Glomerular visceral epithelial cell (primary cell): ENCODE measurements at regions not wholly inside any gene's neighbourhood (a gene's known extent, or its start where the extent isn't known, plus 50 kb on each side); places are given as distances from the start of the nearest gene placed in this dataset.
"Not testable (repeated sequence)": the region's sequence is repeated elsewhere in the genome, so short reads cannot be mapped to it uniquely, and the experiment has no call there.

Experiments
- DNase-seq: peaks from one replicate; pipeline ENCODE4 v3.0.0-alpha.2; 2016; ENCODE audit errors: extremely low spot score

GRCh38 chr2:16203691-16204090 is 263.3 kb downstream of the MYCN start:
- no peak for DNase-seq

DNA sequence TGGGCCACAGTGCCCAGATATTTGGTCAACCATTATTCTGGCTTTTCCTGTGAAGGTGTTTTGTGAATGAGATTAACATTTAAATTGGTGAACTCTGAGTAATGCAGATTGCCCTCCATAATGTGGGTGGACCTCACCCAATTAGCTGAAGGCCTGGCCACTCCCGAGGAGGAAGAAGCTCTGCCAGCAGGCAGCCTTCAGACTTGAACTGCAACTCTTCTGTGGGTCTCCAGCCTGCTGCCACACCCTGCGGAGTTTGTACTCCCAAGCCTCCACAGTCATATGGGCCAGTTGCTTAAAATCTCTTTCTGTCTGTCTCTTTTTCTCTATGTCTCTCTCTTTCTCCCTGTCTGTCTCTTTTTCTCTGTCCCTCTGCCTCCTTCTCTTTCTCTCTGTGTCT is 262.7 kb downstream of the MYCN start:
- no peak for DNase-seq

GRCh38 chr2:16202266-16203020 is 262.1 kb downstream of the MYCN start:
- no peak for DNase-seq

- DNase-seq, result no peak
These were observed 261.5 kb downstream of the MYCN start for GRCh38 chr2:16201848-16202247.

DNA sequence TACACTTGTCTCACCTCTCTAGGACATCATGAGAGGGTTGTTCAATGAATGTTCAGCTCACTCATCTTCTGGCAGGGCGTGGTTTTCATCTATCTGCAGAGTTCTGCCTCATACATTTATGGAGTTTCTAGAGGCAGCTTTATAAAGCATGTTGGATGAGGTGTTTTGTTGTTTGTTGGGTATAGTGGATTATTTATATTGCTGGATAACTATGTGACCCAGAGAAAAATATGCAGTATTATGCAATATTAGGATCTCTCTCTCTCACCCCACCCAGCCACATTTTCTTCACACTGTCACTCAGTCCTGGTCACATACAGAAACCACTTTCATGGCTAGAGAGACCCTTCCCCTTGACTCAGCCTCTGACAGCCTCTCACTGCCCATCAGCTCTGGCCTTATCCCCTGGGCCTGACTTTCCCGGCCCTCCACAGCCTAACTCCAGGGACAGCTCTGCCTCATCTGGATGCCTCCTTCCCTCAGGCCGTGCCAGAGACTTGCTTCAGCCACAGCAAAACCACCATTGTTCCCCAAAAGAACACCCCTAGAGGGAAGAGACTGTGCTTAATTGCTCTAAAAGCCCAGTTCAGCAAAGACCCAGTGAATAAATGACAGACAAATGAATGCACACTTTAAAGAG is 260.3 kb downstream of the MYCN start:
- DNase-seq, result no peak

GRCh38 chr2:16199882-16200553 is 259.7 kb downstream of the MYCN start:
- DNase-seq, result no peak

GRCh38 chr2:16199241-16199640 is 258.9 kb downstream of the MYCN start:
- not testable (repeated sequence) for DNase-seq

DNA sequence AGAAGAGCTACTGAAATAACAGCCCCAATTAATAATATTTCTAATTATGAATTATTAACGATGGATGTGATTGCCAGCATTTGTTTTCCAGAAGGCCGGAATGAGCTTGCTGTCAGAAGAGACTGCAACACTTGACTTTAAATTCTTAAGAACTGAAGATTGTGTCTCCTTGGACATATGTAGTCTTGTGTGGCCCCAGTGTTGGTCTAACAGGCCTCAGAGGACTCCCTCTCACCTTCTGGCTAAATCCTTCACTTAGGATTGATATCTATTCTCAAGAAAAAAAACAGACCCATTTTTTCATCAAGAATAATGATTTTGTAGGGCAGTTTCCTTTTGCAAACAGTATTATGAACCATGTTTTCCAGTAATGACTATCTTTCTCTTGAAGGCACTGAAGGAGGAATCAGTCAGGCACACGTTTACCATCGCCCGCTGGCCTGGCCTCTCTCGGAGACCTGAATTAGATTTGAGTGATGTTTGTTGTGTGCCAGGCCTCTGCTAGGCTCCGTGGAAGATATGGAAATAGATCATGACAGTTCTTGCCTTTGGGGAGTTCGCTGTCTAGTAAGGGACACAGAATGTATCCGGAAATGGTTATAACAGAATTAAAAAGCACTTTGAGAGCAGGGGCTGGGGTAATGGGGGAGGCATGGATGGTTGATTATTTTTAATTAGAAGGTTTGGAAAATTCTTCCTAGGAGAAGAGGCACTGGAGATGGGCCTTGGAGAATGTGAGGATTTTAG is 258.0 kb downstream of the MYCN start:
- DNase-seq, result no peak

DNA sequence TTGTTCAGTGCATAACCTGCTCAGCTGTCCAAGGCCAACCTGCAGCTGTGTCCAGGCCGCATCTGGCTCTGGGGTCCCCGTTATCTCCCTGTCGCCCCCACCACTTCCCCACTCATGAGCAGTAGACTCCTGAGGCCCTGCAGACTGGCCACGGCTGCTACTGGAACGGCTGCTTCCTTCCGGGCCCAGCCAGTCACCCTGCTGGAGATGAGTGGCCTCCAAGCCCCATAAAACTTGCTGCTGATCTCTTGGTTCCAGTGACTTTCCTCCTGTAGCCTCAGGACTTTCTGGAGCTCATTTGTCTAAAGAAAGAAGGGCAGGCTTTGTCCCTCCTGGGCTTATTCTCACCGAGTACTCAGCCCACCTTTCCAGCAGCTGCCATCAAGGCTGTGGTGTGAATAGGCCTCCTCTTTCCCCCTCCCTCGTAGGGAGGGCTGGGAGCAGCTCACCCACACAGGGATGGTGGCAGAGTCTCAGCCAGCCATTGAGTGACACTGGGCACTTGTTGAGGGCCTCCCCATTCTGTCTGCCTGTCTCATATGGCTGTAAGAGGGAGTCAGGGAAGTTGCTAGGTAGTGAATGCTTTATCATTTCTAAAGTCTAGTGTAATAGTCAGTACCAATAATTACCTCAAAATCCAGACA is 257.3 kb downstream of the MYCN start:
- no peak for DNase-seq

- no peak for DNase-seq
These were observed 256.5 kb downstream of the MYCN start for GRCh38 chr2:16196687-16197503.

GRCh38 chr2:16195681-16196070 is 255.3 kb downstream of the MYCN start:
- no peak for DNase-seq

GRCh38 chr2:16194931-16195680 is 254.8 kb downstream of the MYCN start:
- no peak for DNase-seq

DNA sequence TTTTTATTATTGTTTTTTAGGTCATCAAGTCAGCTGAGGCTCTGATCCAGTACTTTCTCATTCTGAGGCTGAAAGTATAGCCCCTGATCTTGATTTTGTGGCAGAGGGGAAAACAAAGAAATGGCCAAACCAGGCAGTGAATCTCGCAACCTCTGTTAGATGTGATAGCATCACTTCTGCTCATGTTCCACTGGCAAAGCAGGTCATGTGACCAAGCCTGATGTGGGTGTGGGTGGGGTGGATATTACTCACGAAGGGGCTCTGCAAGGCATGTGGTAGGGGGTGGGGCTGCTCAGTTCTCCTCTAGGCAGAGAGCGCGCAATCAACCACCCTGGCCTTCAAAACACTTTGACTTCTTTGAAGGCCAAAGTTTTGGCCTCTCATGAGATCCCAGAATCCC is 254.2 kb downstream of the MYCN start:
- DNase-seq, result no peak

DNA sequence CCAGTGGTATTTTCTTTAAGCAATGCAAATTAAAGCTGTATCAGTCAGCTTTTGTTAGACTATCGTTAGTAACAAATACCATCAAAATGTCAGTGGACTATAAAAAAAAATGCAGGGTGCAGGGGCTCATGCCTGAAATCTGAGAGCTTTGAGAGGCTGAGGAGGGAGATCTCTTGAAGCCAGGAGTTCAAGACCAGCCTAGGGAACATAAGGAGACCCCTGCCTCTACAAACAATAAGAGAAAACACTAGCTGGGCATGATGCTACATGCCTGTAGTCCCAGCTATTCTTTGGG is 253.7 kb downstream of the MYCN start:
- DNase-seq, result no peak

DNA sequence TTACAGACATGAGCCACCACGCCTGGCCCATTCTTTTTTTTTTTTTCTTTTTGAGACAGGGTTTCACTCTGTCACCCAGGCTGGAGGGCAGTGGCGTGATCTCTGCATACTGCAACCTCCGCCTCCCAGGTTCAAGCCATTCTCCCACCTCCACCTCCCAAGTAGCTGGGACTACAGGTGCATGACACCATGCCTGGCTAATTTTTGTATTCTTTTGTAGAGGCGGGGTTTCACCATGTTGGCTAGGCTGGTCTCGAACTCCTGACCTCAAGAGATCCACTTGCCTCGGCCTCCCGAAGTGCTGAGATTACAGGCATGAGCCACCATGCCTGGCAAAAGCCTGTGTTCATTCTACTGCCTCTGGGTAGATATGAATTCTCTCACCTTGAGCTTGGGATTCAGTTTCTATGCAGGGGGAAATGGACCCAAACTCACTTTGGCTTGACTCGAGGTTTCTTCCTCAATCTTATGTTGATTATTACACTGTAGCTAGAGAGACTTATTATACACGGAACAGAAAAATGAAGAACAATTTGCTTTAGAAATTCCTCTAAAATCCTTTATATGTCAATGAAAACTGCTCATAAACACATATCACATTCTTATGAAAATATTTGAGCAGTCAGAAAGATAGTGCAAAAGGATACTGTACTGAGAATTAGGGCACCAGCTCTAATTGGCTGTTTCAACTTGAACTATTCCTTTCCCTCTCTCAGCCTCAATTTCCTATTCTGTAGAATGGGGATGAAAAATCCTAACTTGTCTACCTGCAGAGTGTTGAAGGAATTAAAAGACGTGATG is 252.3 kb downstream of the MYCN start:
- no peak for DNase-seq

- no peak for DNase-seq
These were observed 251.3 kb downstream of the MYCN start for GRCh38 chr2:16191431-16192200.

DNA sequence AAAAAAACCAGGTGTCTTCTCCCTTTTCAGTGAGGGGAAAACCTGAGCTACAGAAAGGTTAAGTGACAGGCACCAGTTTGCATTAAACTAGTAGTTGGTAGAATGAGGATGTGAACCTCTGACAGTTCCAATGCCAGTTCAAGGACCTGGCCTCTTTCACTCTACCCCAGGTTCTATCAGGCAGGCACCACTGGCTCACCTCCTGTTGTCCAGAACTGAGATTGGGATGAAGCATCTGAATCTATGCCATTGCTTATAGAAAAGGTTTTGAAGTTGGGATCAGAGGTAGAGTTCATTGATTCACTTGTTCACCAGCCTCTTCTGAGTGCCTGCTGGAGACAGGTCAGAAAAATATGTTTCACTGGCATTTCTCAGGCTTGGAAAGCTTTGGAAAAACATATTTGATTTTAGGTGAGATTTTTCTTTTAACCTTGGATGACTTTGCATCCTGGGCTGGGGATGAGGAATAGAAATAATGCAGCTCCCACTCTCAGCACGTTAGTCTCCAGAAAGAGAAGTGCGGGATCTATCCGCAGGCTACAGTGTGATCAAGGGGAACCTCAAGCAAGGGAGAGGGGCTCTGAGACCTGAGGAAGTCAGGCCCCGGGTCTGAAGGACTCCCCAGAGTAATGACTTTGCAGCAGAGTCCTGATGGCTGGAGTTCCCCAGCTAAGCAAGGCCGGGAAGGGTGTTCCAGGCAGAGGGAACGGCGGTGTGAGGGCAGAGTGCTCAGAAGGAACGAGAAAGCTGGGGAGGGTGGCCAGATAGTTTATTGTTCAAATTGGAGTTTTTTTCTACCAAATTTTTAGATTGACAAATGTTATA is 250.3 kb downstream of the MYCN start:
- no peak for DNase-seq

- DNase-seq, result no peak
These were observed 249.4 kb downstream of the MYCN start for GRCh38 chr2:16189836-16190160.
